ENCODE measurements at regions not wholly inside any gene's neighbourhood (a gene's known extent, or its start where the extent isn't known, plus 50 kb on each side); places are given as distances from the start of the nearest gene placed in this dataset.
A peak's percentile ranks its signal among the peaks of the same experiment; 100 is the strongest.

DNA sequence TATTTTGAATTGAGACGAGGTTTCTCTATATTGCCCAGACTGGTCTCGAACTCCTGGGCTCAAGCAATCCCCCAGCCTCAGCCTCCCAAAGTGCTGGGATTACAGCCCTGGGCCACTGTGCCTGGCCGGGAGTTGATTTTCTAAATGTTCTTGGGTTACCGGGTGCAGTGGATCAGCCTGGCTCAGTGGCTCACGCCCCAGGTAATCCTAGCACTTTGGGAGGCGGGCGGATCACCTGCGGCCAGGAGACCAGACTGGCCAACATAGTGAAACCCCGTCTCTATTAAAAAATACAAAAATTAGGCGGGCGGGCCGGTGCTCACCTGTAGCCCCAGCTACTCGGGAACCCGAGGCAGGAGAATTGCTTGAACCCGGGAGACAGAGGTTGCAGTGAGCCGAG, 106.9 kb upstream of the LARP1 start:
- Histone ChIP-seq H4K20me1 (ENCODE audit: insufficient read depth, poor library complexity, severe bottlenecking) (no peaks in the 10 kb centered on the region), H3K4me1 (ENCODE audit: insufficient read depth) (peaks cover 21% of the 10 kb centered on the region), H3K9me3 (ENCODE audit: low read depth) (no peaks in the 10 kb centered on the region), H3K9me2 (replicated peaks; ENCODE audit: insufficient read depth) (no peaks in the 10 kb centered on the region), H3K36me3 (replicated peaks; ENCODE audit: insufficient read depth, low read depth) (no peaks in the 10 kb centered on the region), H3K27me3 (no peaks in the 10 kb centered on the region), H3K79me2 (no peaks in the 10 kb centered on the region), H3K4me2 (peak overlapping the region; percentile 71), H3K4me3 (no peak overlapping the region), H2AFZ (no peak overlapping the region), H3K27ac (peak overlapping the region; percentile 81)
- no peak for DNase-seq (ENCODE audit: low spot score)
- 92% methylated on average over 15 of the region's 16 CpGs for WGBS (ENCODE audit: low lambda C conversion rate, missing lambda C conversion rate)
- TF ChIP-seq CTCF (IDR thresholded peaks at IDR 0.05; ENCODE audit: poor library complexity) (no peak), EZH2phosphoT487 (IDR thresholded peaks at IDR 0.05; ENCODE audit: low read depth, severe bottlenecking, unreplicated experiment) (no peak)

- H2AFZ ChIP-seq, result peak overlapping the region; percentile 30
- H3K27ac ChIP-seq, result peak overlapping the region; percentile 81
- H3K27me3 ChIP-seq, result no peaks in the 10 kb centered on the region
- H3K4me1 ChIP-seq (ENCODE audit: insufficient read depth), result peaks cover 16% of the 10 kb centered on the region
- H4K20me1 ChIP-seq (ENCODE audit: insufficient read depth, poor library complexity, severe bottlenecking), result no peaks in the 10 kb centered on the region
- 59% methylated on average over 6 of the region's 6 CpGs for WGBS (ENCODE audit: low lambda C conversion rate, missing lambda C conversion rate)
- H3K4me2 ChIP-seq, result peak overlapping the region; percentile 71
- peak; percentile 32 for DNase-seq (ENCODE audit: low spot score)
- H3K4me3 ChIP-seq, result no peak overlapping the region
- no peaks in the 10 kb centered on the region for H3K79me2 ChIP-seq
- H3K36me3 ChIP-seq (replicated peaks; ENCODE audit: insufficient read depth, low read depth), result no peaks in the 10 kb centered on the region
- TF ChIP-seq EZH2 (IDR thresholded peaks at IDR 0.05; ENCODE audit: borderline replicate concordance) (no peak), CTCF (IDR thresholded peaks at IDR 0.05; ENCODE audit: poor library complexity) (no peak), EZH2phosphoT487 (IDR thresholded peaks at IDR 0.05; ENCODE audit: low read depth, severe bottlenecking, unreplicated experiment) (no peak)
- no peaks in the 10 kb centered on the region for H3K9me3 ChIP-seq (ENCODE audit: low read depth)
- no peaks in the 10 kb centered on the region for H3K9me2 ChIP-seq (replicated peaks; ENCODE audit: insufficient read depth)
Observed at GRCh38 chr5:154647761-154648145, 107.4 kb upstream of the LARP1 start.

- Histone ChIP-seq H3K4me2 (peak overlapping the region; percentile 71), H4K20me1 (ENCODE audit: insufficient read depth, poor library complexity, severe bottlenecking) (no peaks in the 10 kb centered on the region), H3K4me3 (no peak overlapping the region), H3K27me3 (no peaks in the 10 kb centered on the region), H3K4me1 (ENCODE audit: insufficient read depth) (peaks cover 16% of the 10 kb centered on the region), H3K9me2 (replicated peaks; ENCODE audit: insufficient read depth) (no peaks in the 10 kb centered on the region), H2AFZ (peak overlapping the region; percentile 30), H3K27ac (peak overlapping the region; percentile 81), H3K9me3 (ENCODE audit: low read depth) (no peaks in the 10 kb centered on the region), H3K36me3 (replicated peaks; ENCODE audit: insufficient read depth, low read depth) (no peaks in the 10 kb centered on the region), H3K79me2 (no peaks in the 10 kb centered on the region)
- DNase-seq (ENCODE audit: low spot score), result peak; percentile 93
- 23% methylated on average over 36 of the region's 36 CpGs for WGBS (ENCODE audit: low lambda C conversion rate, missing lambda C conversion rate)
- TF ChIP-seq EZH2 (IDR thresholded peaks at IDR 0.05; ENCODE audit: borderline replicate concordance) (no peak), CTCF (IDR thresholded peaks at IDR 0.05; ENCODE audit: poor library complexity) (no peak), EZH2phosphoT487 (IDR thresholded peaks at IDR 0.05; ENCODE audit: low read depth, severe bottlenecking, unreplicated experiment) (no peak)
Observed at GRCh38 chr5:154647114-154647760, 107.9 kb upstream of the LARP1 start.

Measured in hepatocyte (in vitro differentiated cells).